Right renal cortex interstitium (tissue), 3 donors: ENCODE measurements at regions not wholly inside any gene's neighbourhood (a gene's known extent, or its start where the extent isn't known, plus 50 kb on each side); places are given as distances from the start of the nearest gene placed in this dataset.

Experiments used
- DNase-seq, 3 donors: peaks; one replicate each; pipeline ENCODE4 v3.0.0-alpha.2; 2013; ENCODE audit warnings: low read depth in 3 of 3, low spot score in 2 of 3

GRCh38 chr19:33946535-33947264 is 150.0 kb downstream of the KCTD15 start:
- no peak for DNase-seq

DNA sequence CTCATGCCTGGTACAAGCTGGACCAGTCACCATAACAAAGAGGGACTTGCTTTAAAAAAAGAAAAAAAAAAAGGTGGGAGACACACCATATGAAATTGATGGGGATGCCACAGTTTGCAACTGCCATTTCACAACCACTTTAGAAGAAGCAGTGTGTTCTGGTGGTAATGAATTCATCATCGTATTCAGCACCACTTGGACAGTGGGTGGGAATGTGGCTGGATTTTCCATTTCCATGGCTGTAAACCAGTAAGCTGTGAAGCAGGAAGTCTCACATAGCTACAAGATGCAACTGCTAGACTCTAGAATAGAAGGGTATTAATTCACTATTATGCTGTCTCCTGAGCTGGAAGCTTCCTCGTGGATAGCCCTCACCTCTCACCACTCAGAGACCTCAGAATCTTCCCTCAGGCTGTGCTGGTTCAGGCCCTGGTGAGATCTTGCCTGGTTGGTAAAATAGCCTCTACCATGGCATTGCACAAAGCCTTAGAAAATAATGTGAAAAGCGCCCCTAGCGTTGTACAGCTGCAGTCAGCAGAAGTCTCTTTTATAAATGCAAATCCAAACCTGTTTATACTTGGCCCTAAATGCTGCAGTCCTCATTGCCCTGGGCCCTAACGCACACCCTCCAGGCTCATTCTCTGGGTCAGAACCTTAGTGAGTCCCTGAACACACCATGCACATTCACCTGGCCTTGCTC is 150.7 kb downstream of the KCTD15 start:
- DNase-seq: no peak

GRCh38 chr19:33948651-33949335 is 152.1 kb downstream of the KCTD15 start:
- DNase-seq: no peak

- no peak for DNase-seq
These were observed 153.6 kb downstream of the KCTD15 start for GRCh38 chr19:33950091-33950750.

GRCh38 chr19:33953023-33953422 is 156.4 kb downstream of the KCTD15 start:
- no peak for DNase-seq

DNA sequence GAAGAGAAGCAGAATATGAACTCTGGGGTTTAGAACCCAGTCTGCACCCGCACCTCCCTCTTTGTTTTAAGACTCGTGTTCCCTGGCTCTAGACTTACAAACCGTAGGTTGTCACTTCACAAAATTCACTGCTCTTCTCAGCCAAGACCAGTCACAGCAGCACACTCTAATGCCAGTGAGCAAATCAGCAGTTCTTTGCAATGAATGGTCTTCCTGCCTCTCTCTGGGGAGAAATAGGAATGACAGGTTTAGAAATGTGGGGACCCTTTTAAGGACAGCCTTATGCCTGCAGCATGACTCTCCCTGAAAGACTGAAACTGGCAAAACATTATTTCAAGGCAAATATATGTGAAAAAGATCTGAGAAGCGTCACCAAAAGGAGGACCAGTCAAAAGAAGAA is 156.9 kb downstream of the KCTD15 start:
- no peak for DNase-seq

GRCh38 chr19:33954686-33955085 is 158.0 kb downstream of the KCTD15 start:
- DNase-seq: no peak

DNA sequence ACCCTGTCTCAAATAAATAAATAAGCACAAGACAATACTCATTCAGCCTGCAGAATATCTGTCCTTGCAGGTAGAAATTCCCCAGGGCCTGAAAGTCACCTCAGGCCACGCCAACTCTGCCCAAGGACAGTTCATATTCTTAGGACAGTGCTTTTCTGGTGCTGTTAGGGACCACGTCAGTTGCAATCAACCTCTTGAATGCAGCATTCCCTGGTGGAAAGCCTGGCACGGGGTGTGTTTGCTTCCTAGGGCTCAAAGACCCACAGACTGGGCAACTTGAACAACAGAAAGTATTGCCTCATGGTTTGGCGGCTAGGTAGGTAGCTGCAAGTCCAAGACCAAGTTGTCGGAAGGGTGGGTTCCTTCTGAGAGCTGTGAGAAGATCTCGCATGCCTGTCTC is 160.3 kb downstream of the KCTD15 start:
- no peak for DNase-seq

DNA sequence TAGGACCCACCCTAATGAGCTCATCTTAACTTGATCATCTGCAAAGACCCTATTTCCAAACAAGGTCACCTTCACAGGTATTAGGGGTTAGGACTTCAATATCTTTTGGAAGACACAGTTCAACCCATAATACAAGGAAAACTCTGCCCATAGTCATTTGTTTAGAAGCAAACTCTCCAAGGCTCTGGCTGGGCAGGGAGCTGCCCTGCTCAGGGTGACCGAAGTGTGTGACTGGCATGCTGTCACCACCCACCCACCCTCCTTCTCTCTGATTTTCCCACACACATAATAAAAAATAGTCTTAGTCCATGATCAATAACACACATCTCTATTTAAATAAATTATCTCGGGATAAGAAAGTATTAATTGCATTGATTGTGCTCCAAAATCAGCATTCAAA is 161.1 kb downstream of the KCTD15 start:
- DNase-seq: no peak

GRCh38 chr19:33960566-33960965 is 163.9 kb downstream of the KCTD15 start:
- DNase-seq: no peak

GRCh38 chr19:33962161-33962560 is 165.5 kb downstream of the KCTD15 start:
- no peak for DNase-seq

DNA sequence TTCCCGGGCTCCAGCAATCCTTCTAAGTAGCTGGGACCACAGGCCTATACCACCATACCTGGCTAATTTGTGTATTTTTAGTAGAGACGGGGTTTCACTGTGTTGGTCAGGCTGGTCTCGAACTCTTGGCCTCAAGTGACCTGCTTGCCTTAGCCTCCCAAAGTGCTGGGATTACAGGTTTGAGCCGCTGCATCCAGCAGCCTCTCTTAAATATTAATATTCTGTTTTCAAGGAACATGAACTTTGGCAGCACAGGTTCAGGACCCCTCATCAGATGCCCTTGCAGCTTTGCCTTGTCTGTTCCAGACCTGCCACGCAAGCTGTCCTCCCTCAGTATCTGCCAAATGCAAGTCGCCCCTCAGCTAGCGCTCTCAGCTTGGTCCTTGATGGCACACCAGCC is 166.8 kb downstream of the KCTD15 start:
- DNase-seq: no peak

DNA sequence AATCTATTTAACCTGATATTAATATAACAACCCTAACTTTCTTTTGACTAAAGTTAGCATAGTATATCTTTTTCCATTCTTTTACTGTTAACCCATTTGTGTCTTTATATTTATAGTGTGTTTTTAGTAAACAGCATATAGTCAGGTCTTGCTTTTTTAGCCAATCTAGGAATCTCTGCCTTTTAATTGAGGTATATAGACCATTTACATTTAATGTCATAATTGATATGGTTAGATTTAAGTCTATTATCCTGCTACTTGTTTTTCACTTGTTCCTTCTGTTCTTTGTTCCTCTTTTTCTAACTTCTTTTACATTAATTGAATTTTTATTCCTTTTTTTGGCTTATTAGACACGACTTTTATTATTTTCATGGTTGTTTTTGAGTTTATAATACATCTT is 174.4 kb downstream of the KCTD15 start:
- no peak for DNase-seq

GRCh38 chr19:33977756-33978685 is 181.4 kb downstream of the KCTD15 start:
- no peak for DNase-seq

GRCh38 chr19:33982706-33983105 is 186.0 kb downstream of the KCTD15 start:
- DNase-seq: no peak

- DNase-seq: no peak
These were observed 183.7 kb upstream of the LSM14A start for GRCh38 chr19:33988601-33989000.

DNA sequence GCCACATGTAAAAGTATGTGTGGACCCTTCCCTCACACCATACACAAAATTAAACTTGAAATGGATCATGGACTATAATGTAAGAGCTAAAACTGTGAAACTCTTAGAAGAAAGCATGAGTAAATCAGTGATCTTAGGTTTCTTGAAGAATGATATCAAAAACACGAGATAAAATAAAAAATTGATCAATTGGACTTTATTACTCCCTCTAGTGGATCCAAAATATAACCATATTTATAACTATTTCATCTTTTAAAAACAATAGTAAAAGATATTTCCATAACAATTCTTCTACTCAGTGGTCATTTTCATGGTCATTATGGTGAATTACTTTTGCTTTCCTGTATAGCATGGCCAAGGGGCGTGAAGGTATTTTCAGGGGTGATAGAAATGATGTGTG is 174.6 kb upstream of the LSM14A start:
- DNase-seq: no peak

DNA sequence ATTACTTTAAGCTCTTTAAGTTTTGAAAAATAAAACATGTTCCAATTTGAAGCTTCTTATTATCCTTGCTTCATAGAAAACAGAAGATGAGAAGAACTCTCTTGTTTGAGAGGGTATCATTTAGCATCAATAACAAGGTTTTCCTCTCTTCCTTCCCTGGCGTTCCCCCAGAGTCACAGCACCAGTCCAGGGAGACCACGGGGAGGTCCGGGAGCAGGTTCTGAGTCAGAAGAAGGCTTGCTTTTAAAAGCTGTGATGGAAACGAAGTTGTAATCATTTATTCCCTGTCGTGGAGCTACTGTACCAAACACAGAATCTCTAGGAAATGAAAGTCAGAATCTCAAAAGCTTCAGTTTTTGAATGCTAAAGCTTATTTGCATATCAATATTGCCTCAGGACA is 174.0 kb upstream of the LSM14A start:
- no peak for DNase-seq

GRCh38 chr19:33998739-33999345 is 173.5 kb upstream of the LSM14A start:
- no peak for DNase-seq

DNA sequence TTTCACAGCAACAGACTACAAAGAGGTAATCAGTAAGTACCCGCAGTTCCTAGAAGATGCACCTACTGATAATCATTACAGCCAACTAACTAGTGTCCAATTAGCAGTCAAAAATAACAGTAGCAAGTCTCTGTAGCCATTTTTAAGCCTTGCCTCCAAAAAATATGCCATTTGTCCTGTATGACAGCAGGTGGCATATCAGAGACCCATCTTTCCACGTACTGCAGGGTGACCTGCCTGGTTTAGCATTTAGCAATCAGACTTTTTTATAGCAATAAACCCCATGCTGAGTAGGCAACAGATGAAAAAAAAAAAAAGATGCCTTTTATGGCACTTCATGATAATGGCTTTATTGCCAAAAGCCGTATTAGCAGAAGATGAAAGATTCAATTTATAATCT is 155.3 kb upstream of the LSM14A start:
- no peak for DNase-seq
